ENCODE measurements at regions not wholly inside any gene's neighbourhood (a gene's known extent, or its start where the extent isn't known, plus 50 kb on each side); places are given as distances from the start of the nearest gene placed in this dataset.

GRCh38 chr9:30718483-30718882 is 1666.0 kb upstream of the ACO1 start:
- TF ChIP-seq EZH2 (IDR thresholded peaks at IDR 0.05; ENCODE audit: low read depth) (no peak), CTCF (conservative IDR thresholded peaks at IDR 0.05) (no peak)
- H2AFZ ChIP-seq: no peak overlapping the region
- no peaks in the 10 kb centered on the region for H3K79me2 ChIP-seq (ENCODE audit: low read depth)
- no peak overlapping the region for H3K4me3 ChIP-seq
- no peak for DNase-seq
- H3K4me2 ChIP-seq: no peak overlapping the region
- H3K27ac ChIP-seq: no peak overlapping the region
- no peaks in the 10 kb centered on the region for H3K9me3 ChIP-seq (ENCODE audit: insufficient read depth, low read depth)
- H3K27me3 ChIP-seq (ENCODE audit: insufficient read depth, low read depth): no peaks in the 10 kb centered on the region
- H3K4me1 ChIP-seq (replicated peaks; ENCODE audit: insufficient read depth): no peaks in the 10 kb centered on the region
- no peaks in the 10 kb centered on the region for H3K36me3 ChIP-seq (ENCODE audit: low read depth)
- intact Hi-C loops (cut with micrococcal nuclease; ENCODE audit: unreplicated experiment): no loop called here
- BruUV-seq (replicated peaks): no TSS peak
- H3K9me2 ChIP-seq (ENCODE audit: insufficient read depth): no peaks in the 10 kb centered on the region
- POLR2A ChIA-PET (ENCODE audit: unreplicated experiment): no interaction called here
- CTCF ChIA-PET: no interaction called here
- no peaks in the 10 kb centered on the region for H3F3A ChIP-seq (ENCODE audit: insufficient read depth, low read depth)
- no peaks in the 10 kb centered on the region for H4K20me1 ChIP-seq (ENCODE audit: insufficient read depth)

- Histone ChIP-seq H3K4me3 (no peak overlapping the region), H3K27ac (no peak overlapping the region), H3K79me2 (ENCODE audit: low read depth) (no peaks in the 10 kb centered on the region), H4K20me1 (ENCODE audit: insufficient read depth) (no peaks in the 10 kb centered on the region), H3K4me1 (replicated peaks; ENCODE audit: insufficient read depth) (no peaks in the 10 kb centered on the region), H3K9me3 (ENCODE audit: insufficient read depth, low read depth) (no peaks in the 10 kb centered on the region), H3K27me3 (ENCODE audit: insufficient read depth, low read depth) (no peaks in the 10 kb centered on the region), H3F3A (ENCODE audit: insufficient read depth, low read depth) (no peaks in the 10 kb centered on the region), H3K36me3 (ENCODE audit: low read depth) (no peaks in the 10 kb centered on the region), H3K9me2 (ENCODE audit: insufficient read depth) (no peaks in the 10 kb centered on the region), H3K4me2 (no peak overlapping the region), H2AFZ (no peak overlapping the region)
- no peak for DNase-seq
- intact Hi-C loops (cut with micrococcal nuclease; ENCODE audit: unreplicated experiment): no loop called here
- CTCF ChIA-PET: no interaction called here
- no TSS peak for BruUV-seq (replicated peaks)
- POLR2A ChIA-PET (ENCODE audit: unreplicated experiment): no interaction called here
- no peak for TF ChIP-seq CTCF (conservative IDR thresholded peaks at IDR 0.05)
- no peak for TF ChIP-seq EZH2 (IDR thresholded peaks at IDR 0.05; ENCODE audit: low read depth)
These were observed 1662.4 kb upstream of the ACO1 start for GRCh38 chr9:30722065-30722464.

GRCh38 chr9:30723656-30724055 is 1660.8 kb upstream of the ACO1 start:
- Histone ChIP-seq H3K9me2 (ENCODE audit: insufficient read depth) (no peaks in the 10 kb centered on the region), H3K79me2 (ENCODE audit: low read depth) (no peaks in the 10 kb centered on the region), H3K4me3 (no peak overlapping the region), H3F3A (ENCODE audit: insufficient read depth, low read depth) (no peaks in the 10 kb centered on the region), H3K36me3 (ENCODE audit: low read depth) (no peaks in the 10 kb centered on the region), H3K9me3 (ENCODE audit: insufficient read depth, low read depth) (no peaks in the 10 kb centered on the region), H4K20me1 (ENCODE audit: insufficient read depth) (no peaks in the 10 kb centered on the region), H2AFZ (no peak overlapping the region), H3K27ac (no peak overlapping the region), H3K27me3 (ENCODE audit: insufficient read depth, low read depth) (no peaks in the 10 kb centered on the region), H3K4me2 (no peak overlapping the region), H3K4me1 (replicated peaks; ENCODE audit: insufficient read depth) (no peaks in the 10 kb centered on the region)
- TF ChIP-seq EZH2 (IDR thresholded peaks at IDR 0.05; ENCODE audit: low read depth) (no peak), CTCF (conservative IDR thresholded peaks at IDR 0.05) (no peak)
- DNase-seq: no peak
- ChIA-PET POLR2A (ENCODE audit: unreplicated experiment) (no interaction called here), CTCF (no interaction called here)
- intact Hi-C loops (cut with micrococcal nuclease; ENCODE audit: unreplicated experiment): no loop called here
- BruUV-seq (replicated peaks): no TSS peak

Data from PC-9 (cell line).